GM04503 (cell line): ENCODE measurements at regions not wholly inside any gene's neighbourhood (a gene's known extent, or its start where the extent isn't known, plus 50 kb on each side); places are given as distances from the start of the nearest gene placed in this dataset.
"Not testable (repeated sequence)": the region's sequence is repeated elsewhere in the genome, so short reads cannot be mapped to it uniquely, and the experiment has no call there.

Experiments used
- DNase-seq: peaks from one replicate; pipeline ENCODE4 v3.0.0-alpha.2; 2012; ENCODE audit warnings: low read depth

DNA sequence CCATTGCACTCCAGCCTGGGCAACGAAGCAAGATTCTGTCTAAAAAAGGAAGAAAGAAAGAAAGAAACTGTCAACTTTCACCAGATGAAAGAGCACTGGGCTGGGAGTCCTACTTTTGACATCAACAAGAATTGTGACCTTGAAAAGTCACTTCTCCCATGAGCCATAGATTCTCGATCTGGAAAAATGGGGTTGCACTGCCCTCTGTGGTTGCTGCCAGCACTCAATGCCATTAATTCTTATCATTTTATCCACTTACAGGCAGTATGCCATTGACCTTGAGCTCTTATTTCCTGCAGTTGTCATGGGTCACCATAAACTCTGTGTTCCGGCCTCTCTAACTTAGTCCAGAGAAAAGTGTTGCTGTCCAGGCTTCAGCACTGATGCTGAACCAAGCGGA, 137.2 kb downstream of the NOC3L start:
- no peak for DNase-seq

DNA sequence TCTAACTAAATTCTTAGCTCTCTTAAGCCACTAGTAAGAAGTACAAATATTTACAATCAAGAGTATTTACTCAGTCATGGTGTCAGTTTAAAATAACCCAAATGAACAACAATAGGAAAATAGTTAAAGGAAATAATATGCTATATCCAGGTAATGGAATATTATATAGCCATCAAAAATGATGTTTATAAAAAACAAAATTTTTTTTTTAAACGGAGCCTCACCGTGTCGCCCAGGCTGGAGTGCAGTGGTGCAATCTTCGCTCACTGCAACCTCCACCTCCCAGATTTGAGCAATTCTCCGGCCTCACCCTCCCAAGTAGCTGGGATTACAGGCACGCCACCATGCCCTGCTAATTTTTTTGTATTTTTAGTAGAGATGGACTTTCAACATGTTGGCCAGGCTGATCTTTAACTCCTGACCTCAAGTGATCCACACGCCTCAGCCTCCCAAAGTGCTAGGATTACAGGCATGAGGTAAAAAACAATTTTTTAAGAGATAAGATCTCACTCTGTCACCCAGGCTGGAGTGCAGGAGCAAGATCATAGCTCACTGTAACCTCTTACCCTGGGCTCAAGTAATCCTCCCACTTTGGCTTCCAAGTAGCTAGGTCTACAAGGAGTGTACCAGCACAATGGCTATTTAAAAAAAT, 132.5 kb downstream of the NOC3L start:
- DNase-seq, result no peak

DNA sequence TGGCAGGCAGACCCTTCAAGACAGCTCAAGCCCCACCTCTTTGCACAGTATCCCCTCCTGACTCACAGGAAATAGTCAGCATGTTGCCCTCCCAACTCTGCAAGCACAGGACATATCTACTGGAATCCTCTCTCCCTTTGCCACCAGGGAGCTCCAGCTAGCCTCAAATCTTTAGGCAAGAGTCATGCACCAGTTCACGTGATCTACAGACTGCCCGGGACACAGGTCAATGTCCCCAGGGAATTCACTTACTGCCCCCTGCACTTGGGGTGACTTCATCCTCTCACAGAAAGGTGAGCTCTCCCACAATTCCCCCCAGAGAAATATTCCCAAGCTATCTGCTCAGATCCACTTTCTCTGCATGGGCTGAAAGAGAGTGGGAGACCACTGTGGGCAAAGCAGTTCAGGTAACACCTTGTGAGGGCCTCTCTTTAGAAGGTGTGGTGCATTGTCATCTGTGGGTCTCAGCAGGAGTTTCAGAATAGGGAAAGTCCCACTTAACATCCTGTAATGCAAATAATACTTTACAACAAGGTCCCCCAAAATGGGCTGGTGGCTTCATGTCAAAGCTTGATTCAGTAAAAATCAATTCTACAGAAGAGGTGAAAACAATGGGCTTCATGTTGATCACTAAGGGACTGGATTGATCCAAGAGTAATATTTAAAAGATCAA, 129.9 kb downstream of the NOC3L start:
- DNase-seq, result no peak

DNA sequence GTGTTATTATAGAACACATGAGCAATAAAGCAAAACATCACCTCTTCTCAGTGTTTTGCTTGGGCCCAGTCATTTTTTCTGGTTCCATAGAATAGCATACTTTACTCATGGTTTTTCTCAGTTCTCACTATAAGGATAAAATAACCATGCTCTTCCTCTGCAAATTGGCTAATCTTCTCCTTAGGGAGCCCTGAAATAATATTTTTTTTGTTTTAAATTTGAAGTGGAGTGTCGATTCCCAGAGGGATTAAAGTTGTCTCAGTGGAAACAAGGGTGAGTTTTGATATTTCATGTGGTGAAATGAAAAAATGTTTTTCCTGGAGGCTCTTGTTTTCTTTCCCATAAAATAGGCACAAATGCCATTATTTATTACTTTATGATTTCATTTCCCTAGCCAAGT, 127.3 kb downstream of the NOC3L start:
- no peak for DNase-seq

DNA sequence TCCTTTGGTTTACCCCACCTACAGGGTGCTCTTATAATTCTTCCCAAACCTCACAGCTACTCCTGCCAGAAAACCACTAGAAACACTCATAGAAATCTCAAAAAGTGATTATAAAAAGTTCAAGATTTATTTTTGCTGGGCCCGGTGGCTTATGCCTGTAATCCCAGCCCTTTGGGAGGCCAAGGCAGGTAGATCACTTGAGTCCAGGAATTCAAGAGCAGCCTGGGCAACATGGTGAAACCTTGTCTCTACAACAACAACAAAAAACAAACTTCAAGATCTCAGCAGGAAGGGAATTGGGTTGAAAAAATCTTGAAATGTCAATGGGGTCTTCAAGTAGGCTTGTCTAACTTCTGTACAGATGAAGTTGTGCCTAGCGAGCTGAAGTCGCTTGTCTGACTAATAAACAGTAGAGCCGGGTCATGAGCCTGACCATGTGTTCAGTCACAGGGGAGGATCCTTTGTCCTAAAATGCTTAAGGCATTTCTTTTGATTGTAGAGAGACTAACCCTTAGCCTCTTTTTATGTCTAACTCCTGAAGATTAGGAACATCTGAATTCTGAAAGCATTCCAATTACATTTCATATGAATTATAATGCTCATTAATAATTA, 124.6 kb downstream of the NOC3L start:
- no peak for DNase-seq

DNA sequence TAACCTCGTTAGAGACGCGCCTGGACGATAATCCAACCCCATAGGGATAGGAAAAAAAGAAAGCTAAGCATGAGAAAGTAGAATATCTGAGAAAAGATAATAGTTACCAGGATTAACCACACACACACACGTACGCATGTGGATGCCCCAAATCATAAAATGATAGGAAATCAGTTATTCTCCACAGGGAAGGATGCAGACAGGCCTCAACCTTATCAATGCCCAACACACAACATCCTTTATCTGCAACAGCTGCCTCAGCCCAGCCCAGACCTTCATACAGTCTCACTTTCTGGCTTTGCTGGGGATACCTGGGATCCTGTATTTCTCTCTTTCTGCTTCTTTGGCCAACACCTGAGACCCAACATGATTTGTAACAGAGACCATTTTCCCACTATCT, 123.0 kb downstream of the NOC3L start:
- no peak for DNase-seq

DNA sequence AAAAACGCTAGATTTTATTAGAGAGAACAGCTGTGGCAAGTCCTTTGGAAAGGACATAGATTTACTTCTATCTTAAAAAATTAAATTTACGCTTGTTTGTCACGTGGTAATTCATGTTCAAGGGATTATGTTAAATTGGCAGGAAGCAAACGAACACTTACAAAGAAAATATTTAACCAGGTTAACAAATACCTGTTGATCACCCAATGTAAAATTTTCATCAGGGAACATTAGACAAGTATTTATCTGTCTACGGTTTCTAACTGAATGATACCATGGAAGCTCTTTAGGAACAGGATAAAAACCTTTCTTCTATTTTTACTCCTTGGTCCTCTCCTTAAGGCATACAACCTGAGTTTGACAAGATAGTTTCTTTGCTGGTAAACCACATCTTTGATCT, 122.2 kb downstream of the NOC3L start:
- no peak for DNase-seq

DNA sequence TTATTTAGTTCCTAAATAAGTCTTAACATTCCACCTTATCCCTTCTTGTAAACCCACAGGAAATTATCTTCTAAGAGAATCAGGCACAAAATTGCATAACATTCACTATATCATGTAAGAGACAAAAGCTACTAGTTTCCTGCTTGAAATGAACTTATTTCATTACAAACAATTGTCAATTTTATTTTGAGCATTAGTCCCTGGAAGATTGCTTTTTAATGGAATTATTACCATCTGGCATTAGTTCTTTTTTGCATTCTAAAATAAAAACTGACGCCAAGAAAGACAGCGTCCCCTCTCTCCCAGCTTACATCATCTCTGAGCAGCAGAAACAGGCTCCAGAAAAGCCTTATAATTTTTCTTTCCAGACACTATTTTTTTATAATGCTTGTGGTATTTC, 121.8 kb downstream of the NOC3L start:
- no peak for DNase-seq

DNA sequence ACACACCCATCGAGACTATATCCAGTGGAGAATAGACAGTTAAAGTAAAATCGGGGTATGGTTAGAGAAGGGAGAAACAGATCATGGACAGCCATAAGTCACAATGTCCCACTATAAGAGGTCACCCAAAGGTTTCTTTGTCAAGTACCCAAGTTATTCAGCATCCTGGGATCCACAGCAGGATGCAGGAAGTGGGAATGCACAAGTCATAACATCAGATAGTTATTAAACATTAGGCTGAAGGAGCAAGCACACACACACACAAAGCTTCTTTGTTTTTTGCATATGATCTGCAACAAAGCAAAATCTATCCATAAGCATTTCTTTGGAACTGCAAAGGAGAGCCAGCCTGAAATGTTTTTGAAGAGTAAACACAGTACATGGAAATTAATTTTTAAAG, 111.6 kb downstream of the NOC3L start:
- DNase-seq, result no peak

DNA sequence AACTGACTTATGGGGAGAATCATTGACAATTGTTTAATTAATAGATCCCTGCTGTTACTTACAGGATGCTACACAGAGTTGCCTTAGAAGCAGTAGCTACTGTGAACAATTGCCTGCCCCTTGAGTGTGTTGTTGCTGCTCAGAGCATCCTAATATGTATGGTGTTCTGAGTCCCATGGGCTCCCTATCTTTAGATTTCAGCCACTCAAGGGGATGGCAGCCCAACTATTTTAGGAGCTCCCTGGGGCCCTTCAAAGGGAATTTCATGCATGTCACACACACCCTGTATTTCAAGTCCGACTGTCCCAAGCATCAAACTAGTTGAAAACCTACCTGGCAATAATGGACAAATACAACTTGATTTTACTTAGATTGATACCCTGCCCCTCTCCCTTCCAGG, 111.2 kb downstream of the NOC3L start:
- DNase-seq, result no peak

DNA sequence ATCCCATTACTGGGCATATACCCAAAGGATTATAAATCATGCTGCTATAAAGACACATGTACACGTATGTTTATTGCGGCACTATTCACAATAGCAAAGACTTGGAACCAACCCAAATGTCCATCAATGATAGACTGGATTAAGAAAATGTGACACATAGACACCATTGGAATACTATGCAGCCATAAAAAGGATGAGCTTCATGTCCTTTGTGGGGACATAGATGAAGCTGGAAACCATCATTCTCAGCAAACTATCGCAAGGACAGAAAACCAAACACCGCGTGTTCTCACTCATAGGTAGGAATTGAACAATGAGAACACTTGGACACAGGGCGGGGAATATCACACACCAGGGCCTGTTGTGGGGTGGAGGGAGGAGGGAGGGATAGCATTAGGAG, 105.3 kb downstream of the NOC3L start:
- DNase-seq, result not testable (repeated sequence)

DNA sequence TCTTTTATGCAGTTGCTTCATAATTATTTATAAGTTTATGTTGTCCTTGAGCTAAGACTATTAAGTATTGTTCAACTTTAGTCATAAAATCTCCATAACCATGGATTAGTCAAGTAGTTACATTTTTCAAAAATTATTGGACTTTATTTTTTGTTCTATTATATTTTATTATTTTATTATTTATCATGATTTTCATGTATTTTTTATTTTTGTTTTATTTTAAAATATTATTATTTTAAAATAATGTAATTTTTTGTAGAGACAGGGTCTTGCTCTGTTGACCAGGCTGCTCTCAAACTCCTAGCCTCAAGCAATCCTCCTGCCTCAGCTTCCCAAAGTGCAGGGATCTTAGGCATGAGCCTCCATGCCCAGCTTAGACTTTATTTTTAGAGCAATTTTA, 102.3 kb downstream of the NOC3L start:
- DNase-seq, result no peak

DNA sequence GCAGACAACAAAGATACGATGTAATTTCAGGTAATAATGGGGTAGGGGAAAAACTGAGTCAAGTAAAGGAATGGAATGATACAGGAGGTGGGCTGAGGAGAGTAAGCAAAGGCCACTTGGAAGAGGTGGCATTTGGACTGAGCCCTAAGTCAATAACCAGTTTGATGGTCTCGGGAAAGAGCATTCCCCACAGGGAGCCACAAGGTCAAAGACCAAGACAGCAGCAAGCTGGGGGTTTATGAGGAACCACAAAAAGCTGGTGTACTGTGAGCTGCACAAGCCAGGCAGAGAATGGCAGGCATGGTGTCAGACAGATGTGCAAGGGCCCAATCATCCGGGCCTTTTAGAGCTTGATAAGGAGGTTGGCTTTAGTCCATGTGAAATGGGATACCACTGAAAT, 98.7 kb downstream of the NOC3L start:
- DNase-seq, result no peak

DNA sequence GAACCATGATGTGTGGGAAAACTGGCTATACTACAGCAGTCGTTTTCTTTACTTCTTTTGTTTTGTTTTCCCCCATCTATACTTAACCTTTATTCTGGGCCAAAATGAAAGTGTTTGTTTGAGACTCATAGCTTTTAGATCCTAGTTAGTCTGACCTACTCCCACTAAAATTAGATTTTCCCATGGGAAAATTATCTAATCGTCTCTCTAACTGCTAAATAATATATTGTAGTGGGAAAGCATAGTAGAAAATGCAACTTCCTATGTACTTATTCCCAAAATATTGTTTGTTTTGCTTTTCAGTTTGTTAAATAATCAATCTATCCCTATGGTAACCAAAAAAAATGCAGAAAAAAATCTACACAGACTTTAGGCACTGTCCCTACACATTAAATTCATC, 96.6 kb downstream of the NOC3L start:
- no peak for DNase-seq

DNA sequence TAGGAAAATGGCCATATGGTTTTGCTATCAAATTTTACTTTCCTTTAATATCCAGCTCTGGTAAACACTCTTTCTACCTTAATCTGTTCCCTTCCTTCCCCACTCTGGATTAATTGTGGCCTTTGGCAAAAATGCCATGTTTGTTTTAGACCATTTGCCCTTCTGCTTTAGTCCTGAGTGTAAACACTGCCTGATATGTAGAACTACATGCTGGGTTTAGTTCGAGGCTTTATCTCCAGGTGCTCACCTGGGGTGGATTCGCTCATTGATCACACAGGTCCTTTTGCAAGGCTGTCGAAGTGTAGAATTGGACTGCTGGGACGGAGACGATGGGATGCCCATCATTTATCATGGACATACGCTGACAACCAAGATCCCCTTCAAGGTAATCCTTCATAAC, 94.1 kb downstream of the NOC3L start:
- no peak for DNase-seq

DNA sequence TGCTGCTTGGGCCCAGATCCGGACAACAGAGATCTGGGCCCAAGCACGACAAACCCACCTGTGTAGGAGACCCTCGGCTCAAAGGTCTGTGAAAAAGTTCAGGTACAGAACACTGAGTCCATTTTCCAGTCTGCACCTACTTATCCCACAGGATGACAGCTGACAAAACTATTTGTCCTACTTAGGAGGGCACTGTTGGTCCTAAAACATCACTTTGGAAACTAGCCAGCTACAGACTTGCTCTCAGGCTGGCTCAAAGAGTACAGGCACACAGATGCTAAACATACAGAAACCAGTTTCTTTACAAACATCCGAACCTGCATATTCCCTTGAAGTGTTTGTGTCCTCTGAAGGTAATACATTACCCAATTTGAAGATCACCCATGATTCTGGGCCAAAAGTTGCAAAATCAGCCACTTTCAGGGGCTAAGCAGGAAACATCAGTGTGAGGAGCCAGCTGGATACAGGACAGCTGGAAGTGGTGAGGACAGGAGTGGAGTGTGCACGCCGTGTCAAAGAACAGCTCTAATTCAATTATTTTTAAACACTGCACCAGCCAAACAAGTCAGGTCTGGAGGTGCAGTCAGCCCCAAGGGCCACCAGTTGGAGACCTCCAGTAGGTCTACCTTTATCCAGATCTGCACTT, 88.5 kb downstream of the NOC3L start:
- DNase-seq, result no peak

DNA sequence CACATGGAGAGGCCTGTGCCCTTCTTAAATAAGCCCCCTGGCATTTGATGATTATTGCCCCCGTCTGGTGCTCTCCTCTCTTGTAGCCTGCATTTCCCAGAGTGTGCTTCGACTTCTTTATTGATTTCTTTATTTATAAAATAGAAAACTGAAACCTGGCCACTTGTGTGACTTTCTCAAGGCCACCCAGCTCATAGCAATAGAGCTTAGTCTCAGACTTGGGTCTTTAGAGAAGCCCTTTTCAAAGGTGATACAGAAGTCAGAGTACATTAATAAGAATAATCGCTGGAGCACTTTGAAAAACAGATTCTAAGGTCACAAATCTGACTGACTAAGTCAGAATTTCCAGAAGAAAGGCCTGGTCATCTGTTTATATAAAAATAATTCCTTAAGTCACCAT, 86.6 kb downstream of the NOC3L start:
- DNase-seq, result no peak

DNA sequence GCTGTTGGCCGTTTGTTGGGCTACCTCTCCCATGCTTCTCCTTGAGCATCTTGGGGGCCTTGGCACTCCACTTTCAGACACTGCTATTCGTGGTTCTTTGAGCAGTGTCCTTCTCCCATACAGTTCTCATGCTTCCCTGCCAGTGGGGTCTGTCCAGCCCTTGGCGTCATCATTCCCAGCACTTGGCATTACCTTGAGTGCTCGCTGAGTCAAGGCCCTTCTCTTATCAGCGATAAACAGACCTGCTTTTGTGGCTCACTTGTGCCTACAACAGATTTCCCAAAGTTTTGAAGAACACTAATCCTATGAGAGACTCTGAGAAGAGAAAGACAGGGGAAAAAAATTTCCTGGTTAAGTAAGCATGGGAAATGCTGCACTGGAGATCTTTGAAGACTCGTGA, 85.3 kb downstream of the NOC3L start:
- DNase-seq, result no peak

DNA sequence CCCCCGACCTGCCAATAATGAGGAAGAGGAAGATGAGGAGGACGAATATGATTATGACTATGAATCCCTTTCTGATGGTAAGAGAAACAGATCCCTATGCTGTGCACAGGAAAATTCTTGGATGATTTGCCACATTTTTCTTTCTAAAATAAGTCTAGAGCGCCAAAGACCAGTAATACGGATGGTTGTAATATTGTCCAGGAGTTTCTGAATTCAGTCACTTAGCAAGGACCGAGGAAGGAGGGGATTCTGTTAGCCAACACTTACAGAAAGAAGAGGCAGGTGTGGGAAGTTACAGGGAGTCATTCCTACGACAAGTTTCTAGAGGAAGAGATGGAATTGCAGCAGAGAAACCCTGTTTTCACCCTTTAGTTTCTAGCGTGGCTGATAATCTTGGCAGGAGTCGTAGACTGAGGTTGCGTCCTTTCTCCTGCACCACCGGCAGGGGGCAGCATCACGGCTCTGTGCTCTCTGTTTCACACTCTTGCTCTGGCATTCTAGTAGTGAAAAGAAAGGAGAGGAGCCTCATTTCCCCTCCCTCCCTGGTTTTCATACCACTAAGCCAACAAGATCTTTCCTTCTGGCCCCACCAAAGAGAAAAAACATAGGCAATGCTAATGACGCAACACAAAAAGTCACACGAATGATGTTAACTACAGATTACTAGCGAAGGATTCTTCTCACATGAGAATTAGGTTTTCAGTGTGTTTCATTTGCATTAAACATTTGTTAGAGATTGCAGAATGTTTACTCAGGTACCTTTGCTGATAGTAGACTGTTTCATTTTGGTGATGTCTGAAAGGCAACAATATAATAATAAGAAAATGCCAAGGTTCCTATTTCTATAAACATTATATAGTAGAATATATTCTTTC, 82.7 kb downstream of the NOC3L start:
- no peak for DNase-seq

DNA sequence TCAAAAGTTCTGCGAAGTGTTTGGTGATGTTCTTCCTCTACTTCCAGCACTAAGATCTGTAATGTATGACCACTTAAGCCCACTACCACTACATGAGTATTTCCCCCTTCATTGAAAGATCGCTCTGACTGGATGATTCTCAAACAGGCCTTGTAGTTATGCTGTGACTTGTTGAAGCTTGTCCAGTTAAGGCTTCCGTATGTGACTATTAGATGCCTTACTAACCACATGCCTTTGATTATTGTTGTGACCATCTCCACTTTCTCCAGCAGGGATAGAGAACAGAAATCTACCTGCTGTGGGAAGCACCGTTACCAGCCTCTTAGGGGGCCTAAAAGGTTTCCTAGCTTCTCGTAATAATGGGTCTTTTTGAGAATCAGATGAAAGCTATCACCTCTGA, 81.1 kb downstream of the NOC3L start:
- no peak for DNase-seq

DNA sequence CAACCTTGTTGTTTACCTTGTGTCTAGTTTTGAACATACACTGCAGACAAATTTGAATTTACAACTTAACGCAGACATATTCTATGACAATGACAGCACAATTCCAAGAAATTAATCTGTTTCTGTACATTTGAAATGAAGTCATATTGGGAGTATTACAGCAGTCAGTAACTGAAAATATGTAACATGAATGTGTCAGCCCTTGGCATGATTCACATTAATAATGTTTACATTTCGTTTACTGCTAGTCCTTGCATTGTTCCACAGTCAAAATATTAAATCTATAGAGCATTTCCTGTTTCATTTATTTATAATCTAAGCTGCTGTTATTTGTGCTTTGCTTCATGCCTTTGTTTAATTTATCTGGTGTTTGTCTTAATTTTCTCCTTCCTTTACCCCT, 80.4 kb downstream of the NOC3L start:
- DNase-seq, result no peak
